Ishikawa (cell line): ENCODE measurements at regions not wholly inside any gene's neighbourhood (a gene's known extent, or its start where the extent isn't known, plus 50 kb on each side); places are given as distances from the start of the nearest gene placed in this dataset.

Experiments used
- CEBPB ChIP-seq: IDR thresholded peaks from 2 replicates; pipeline ENCODE4 v1.6.1; 2012
- CREB1 ChIP-seq: IDR thresholded peaks from 2 replicates; pipeline ENCODE4 v1.6.1; 2012; ENCODE audit warnings: low read depth
- EGR1 ChIP-seq: IDR thresholded peaks from 2 replicates; pipeline ENCODE4 v1.6.1; 2012
- EP300 ChIP-seq: IDR thresholded peaks from 2 replicates; pipeline ENCODE4 v1.6.1; 2012; ENCODE audit warnings: borderline replicate concordance
- FOXM1 ChIP-seq: IDR thresholded peaks from 2 replicates; pipeline ENCODE4 v1.6.1; 2012; ENCODE audit warnings: low read depth, borderline replicate concordance
- MAX ChIP-seq: IDR thresholded peaks from 2 replicates; pipeline ENCODE4 v1.6.1; 2012
- NFIC ChIP-seq: IDR thresholded peaks from 2 replicates; pipeline ENCODE4 v1.6.1; 2012
- RAD21 ChIP-seq: IDR thresholded peaks from 2 replicates; pipeline ENCODE4 v1.6.1; 2012; ENCODE audit warnings: low read depth
- REST ChIP-seq: IDR thresholded peaks from 2 replicates; pipeline ENCODE4 v1.6.1; 2012; ENCODE audit warnings: low read depth, mild to moderate bottlenecking
- TAF1 ChIP-seq: IDR thresholded peaks from 2 replicates; pipeline ENCODE4 v1.6.1; 2012; ENCODE audit warnings: low read depth, mild to moderate bottlenecking
- TCF12 ChIP-seq: IDR thresholded peaks from 2 replicates; pipeline ENCODE4 v1.6.1; 2012; ENCODE audit warnings: low read depth
- TEAD4 ChIP-seq: IDR thresholded peaks from 2 replicates; pipeline ENCODE4 v1.6.1; 2012
- USF1 ChIP-seq: IDR thresholded peaks from 2 replicates; pipeline ENCODE4 v1.6.1; 2012
- YY1 ChIP-seq: IDR thresholded peaks from 2 replicates; pipeline ENCODE4 v1.6.1; 2012; ENCODE audit warnings: low read depth
- ZBTB7A ChIP-seq: IDR thresholded peaks from 2 replicates; pipeline ENCODE4 v1.6.1; 2012; ENCODE audit warnings: low read depth

GRCh38 chr2:221337957-221338685 lies 234.0 kb downstream of the EPHA4 start:
- no peak for TF ChIP-seq FOXM1
- no peak for TF ChIP-seq TAF1
- no peak for TF ChIP-seq NFIC
- no peak for TF ChIP-seq YY1
- TF ChIP-seq RAD21: no peak
- no peak for TF ChIP-seq REST
- no peak for TF ChIP-seq EP300
- TF ChIP-seq MAX: no peak
- no peak for TF ChIP-seq TEAD4
- TF ChIP-seq USF1: no peak
- TF ChIP-seq CREB1: no peak
- no peak for TF ChIP-seq EGR1
- no peak for TF ChIP-seq ZBTB7A
- TF ChIP-seq TCF12: no peak
- no peak for TF ChIP-seq CEBPB

- TF ChIP-seq CEBPB: no peak
- no peak for TF ChIP-seq TCF12
- TF ChIP-seq REST: no peak
- TF ChIP-seq RAD21: no peak
- no peak for TF ChIP-seq YY1
- no peak for TF ChIP-seq USF1
- TF ChIP-seq ZBTB7A: no peak
- no peak for TF ChIP-seq TEAD4
- no peak for TF ChIP-seq EP300
- TF ChIP-seq CREB1: no peak
- no peak for TF ChIP-seq NFIC
- TF ChIP-seq FOXM1: no peak
- no peak for TF ChIP-seq TAF1
- no peak for TF ChIP-seq MAX
- TF ChIP-seq EGR1: no peak
Observed at GRCh38 chr2:221342388-221342787, 229.7 kb downstream of the EPHA4 start.

- no peak for TF ChIP-seq TEAD4
- no peak for TF ChIP-seq CREB1
- TF ChIP-seq ZBTB7A: no peak
- no peak for TF ChIP-seq RAD21
- TF ChIP-seq MAX: no peak
- TF ChIP-seq CEBPB: no peak
- TF ChIP-seq USF1: no peak
- TF ChIP-seq EGR1: no peak
- TF ChIP-seq TAF1: no peak
- TF ChIP-seq TCF12: no peak
- TF ChIP-seq FOXM1: no peak
Observed at GRCh38 chr2:221343524-221343923, 228.6 kb downstream of the EPHA4 start.

GRCh38 chr2:221345516-221345915 lies 226.6 kb downstream of the EPHA4 start:
- TF ChIP-seq EP300 (no peak), TAF1 (no peak), REST (no peak), EGR1 (no peak), TCF12 (no peak), CREB1 (no peak), NFIC (no peak), RAD21 (no peak), USF1 (no peak), CEBPB (no peak)
